GM19324 (cell line): ENCODE measurements at regions not wholly inside any gene's neighbourhood (a gene's known extent, or its start where the extent isn't known, plus 50 kb on each side); places are given as distances from the start of the nearest gene placed in this dataset.

ENCODE experiments used
- ATAC-seq: cut with Tn5 transposase; IDR thresholded peaks from one replicate; pipeline ENCODE4 v1.9.1; 2021; ENCODE audit warnings: mild to moderate bottlenecking, moderate library complexity; ENCODE audit not compliant: unreplicated experiment, low FRiP score

GRCh38 chr5:27276119-27276518 is 237.7 kb upstream of the CDH9 start:
- no peak for ATAC-seq

DNA sequence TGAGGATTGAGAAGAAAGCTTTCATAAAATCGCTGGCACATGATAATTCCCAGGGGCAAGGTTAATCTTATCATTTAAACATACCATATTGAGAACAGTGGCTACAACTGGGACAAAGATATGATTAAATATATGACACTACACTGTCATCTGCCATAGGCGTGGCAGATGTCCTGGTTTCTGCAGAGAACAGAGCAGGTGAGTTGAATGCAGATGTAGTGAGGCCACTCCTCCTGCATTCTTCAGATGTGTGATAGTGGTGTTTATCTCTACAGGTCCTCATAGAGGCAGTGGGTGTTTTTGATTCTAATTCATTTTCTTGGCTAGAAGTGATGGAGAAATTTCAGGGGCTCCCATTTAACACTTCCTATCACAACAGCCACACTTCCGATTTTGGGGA is 237.0 kb upstream of the CDH9 start:
- no peak for ATAC-seq

DNA sequence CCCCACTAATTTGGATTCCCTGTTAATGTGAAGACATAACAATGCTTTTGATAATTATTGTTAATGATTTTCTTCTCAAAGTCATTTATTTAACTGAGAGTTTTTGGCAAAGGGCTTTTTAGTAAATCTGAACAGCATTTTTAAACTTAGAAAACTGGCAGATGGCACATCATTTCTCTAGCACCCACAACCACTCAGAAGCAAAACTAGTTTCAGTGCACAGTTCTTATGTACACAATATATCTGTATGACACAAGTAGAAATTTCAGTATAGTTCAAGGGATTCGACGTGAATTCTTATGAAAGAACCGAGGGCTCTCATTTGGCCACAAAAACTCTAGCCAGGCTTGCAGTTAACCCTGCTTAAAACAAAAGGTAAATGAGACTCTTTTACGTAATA is 231.4 kb upstream of the CDH9 start:
- no peak for ATAC-seq

DNA sequence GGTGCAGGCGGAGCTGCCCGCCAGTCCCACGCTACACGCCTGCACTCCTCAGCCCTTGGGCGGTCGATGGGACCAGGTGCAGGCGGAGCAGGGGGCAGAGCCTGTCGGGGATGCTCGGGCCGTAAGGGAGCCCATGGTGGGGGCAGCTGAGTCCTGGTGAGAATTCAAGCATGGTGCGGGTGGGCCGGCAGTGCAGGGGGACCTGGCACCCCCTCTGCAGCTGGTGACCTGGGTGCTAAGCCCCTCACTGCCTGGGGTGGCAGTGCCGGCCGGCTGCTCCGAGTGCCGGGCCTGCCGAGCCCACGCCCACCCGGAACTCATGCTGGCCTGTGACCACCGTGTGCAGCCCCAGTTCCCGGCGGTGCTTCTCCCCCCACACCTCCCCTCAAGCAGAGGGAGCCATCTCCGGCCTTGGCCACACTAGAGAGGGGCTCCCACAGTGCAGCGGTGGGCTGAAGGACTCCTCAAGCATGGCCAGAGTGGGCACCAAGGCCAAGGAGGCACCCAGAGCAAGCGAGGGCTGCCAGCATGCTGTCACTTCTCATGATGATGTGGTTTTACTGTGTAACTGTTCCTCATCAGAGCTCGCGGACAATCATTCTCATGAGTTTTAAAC is 228.9 kb upstream of the CDH9 start:
- no peak for ATAC-seq

DNA sequence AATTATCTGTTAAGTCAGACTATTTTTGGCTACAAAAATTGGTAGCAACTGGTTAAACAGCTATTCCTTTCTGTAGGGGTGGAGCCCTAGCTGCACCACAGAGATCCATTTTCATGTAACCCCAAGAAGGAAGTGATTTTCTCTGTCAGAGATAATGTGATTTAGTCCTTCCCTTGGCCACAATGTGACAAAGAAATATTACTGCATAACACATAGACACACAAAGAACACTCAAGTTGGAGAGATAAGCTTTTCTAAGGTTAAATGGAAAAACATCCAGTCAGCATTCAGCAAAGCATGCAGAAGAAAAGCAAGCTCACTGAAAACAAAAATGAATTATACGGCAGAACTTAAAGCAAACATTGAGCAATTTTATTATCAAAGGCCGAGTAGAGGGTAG is 227.8 kb upstream of the CDH9 start:
- ATAC-seq, result no peak

DNA sequence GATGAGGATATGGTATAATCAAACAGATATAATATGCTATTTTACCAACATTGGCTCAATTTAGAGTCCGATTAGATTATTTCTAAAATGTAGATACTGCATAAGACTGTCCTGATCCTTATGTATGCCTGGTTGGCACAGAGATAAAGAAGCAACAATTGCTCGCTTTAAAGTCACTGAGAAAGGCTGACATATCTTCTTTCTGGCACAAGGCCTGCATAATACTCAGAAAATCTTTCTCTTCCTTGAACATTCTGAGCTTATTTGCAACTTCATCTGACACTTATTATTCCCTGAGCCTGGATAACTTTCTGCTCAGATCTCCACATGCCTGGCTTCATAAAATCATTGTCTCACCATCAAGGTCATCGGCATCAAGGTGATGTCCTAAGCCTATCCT is 219.3 kb upstream of the CDH9 start:
- ATAC-seq, result no peak

- no peak for ATAC-seq
These were observed 214.5 kb upstream of the CDH9 start for GRCh38 chr5:27252911-27253310.

DNA sequence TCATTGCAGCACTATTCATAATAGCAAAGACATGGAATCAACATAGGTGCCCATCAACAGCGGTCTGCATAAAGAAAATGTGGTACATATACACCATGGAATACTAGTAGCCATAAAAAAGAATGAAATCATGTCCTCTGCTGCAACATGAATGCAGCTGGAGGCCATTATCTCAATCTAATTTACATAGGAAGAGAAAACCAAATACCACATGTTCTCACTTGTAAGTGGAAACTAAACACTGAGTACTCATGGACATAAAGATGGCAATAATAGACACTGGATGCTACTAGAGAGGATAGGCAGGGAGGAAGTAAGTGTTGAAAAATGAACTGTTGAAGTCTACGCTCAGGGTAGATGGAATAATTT is 203.9 kb upstream of the CDH9 start:
- no peak for ATAC-seq

GRCh38 chr5:27241564-27242257 is 203.3 kb upstream of the CDH9 start:
- no peak for ATAC-seq

DNA sequence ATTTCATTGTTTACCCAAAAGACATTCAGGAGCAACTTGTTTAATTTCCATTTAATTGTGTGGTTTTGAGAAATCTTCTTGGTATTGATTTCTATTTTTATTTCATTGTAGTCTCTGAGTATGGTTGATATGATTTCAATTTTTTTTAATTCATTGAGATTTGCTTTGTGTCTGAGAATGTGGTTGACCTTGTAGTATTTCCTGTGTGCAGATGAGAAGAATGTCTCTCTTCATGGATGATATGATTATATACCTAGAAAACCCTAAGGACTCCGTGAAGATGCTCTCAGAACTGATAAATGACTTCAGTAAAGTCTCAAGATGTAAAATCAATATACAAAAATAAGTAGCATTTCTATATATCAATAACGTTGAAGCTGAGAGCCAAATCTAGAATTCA is 202.4 kb upstream of the CDH9 start:
- no peak for ATAC-seq

DNA sequence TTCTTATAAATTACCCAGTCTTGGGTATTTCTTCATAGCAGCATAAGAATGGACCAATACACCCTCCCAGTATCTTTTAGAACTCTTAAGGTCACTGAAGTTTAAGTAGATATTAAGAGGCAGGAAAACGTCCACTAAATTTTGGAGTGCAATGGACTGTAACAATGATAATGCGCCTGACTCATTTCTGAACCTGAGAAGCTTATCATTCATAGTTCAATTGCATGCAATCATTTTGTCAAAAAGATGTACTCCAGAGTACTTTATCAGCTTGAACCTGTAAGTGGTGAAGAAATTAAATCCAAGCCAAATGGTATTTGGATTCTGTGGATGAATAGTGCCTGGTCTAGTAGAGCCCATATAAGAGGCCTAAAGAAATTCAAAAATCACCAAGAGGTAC is 196.5 kb upstream of the CDH9 start:
- no peak for ATAC-seq

- ATAC-seq, result no peak
These were observed 183.0 kb upstream of the CDH9 start for GRCh38 chr5:27221410-27221809.

- no peak for ATAC-seq
These were observed 182.4 kb upstream of the CDH9 start for GRCh38 chr5:27220752-27221151.

- ATAC-seq, result no peak
These were observed 179.6 kb upstream of the CDH9 start for GRCh38 chr5:27217977-27218376.

GRCh38 chr5:27217155-27217956 is 179.0 kb upstream of the CDH9 start:
- ATAC-seq, result no peak

GRCh38 chr5:27216367-27216950 is 178.1 kb upstream of the CDH9 start:
- ATAC-seq, result no peak

GRCh38 chr5:27208051-27208450 is 169.7 kb upstream of the CDH9 start:
- no peak for ATAC-seq

GRCh38 chr5:27191786-27192510 is 153.6 kb upstream of the CDH9 start:
- ATAC-seq, result no peak

GRCh38 chr5:27172693-27173092 is 134.3 kb upstream of the CDH9 start:
- ATAC-seq, result no peak

DNA sequence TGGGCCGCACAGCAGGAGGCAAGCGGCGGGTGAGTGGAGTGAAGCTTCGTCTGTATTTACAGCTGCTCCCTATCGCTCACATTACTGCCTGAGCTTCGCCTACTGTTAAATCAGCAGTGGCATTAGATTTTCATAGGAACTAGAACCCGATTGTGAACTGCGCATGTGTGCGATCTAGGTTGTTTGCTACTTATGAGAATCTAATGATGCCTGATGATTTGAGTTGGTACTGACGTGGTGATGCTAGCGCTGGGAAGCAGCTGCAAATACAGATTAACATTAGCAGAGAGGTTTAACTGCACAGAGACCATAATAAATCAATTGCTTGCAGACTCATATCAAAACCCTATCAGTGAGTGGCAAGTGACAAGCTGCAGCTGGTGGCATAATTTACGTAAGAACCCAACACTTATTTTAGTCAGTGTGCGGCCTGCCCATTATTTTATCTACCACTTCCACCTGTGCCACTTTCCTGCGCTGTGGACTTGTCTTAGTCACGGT is 133.4 kb upstream of the CDH9 start:
- ATAC-seq, result no peak

DNA sequence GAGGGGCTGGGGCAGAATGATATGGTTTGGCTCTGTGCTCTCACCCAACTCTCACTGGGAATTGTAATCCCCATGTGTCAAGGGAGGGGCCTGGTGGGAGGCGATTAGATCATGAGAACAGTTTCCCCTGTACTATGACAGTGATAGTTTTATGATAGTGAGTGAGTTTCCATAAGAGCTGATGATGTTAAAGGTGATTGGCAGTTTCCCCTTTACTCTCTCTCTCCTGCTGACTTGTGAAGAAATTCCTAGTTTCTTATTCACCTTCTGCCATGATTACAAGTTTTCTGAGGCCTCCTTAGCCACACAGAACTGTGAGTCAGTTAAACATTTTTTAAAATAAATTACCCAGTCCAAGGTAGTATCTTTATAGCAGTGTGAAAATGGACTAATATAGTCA is 120.4 kb upstream of the CDH9 start:
- ATAC-seq, result no peak
